GM13977 (cell line): ENCODE measurements at regions not wholly inside any gene's neighbourhood (a gene's known extent, or its start where the extent isn't known, plus 50 kb on each side); places are given as distances from the start of the nearest gene placed in this dataset.

Experiments
- DNase-seq: peaks from one replicate; pipeline ENCODE4 v3.0.0; 2012; ENCODE audit warnings: low spot score
- CTCF ChIP-seq: IDR thresholded peaks from 2 replicates; pipeline ENCODE4 v1.5.1; 2012; ENCODE audit warnings: mild to moderate bottlenecking, control low read depth; ENCODE audit not compliant: insufficient read depth; ENCODE audit errors: extremely low read depth, missing control alignments
- in situ Hi-C: fragments of 300-500 bp; cut with MboI; formaldehyde crosslinking; loops from one replicate; pipeline ENCODE4 v1.12.0; 2022; ENCODE audit warnings: low sequenced_read_pairs, low pct_unique_long_range_greater_than_20kb, mixed read lengths, inconsistent platforms; ENCODE audit not compliant: unreplicated experiment

GRCh38 chr6:125550892-125551291 lies 198.5 kb upstream of the HEY2 start:
- in situ Hi-C loops, result no loop called here
- no peak for TF ChIP-seq CTCF
- no peak for DNase-seq

GRCh38 chr6:125552819-125553218 lies 196.6 kb upstream of the HEY2 start:
- in situ Hi-C loops, result no loop called here
- no peak for DNase-seq

GRCh38 chr6:125554456-125554855 lies 195.0 kb upstream of the HEY2 start:
- no peak for DNase-seq
- TF ChIP-seq CTCF, result no peak
- in situ Hi-C loops, result no loop called here

More at GRCh38 chr6:125552819-125553218, 196.6 kb upstream of the HEY2 start:
- TF ChIP-seq CTCF, result no peak

- in situ Hi-C loops, result no loop called here
- no peak for TF ChIP-seq CTCF
Measured at GRCh38 chr6:125558241-125558843, 191.1 kb upstream of the HEY2 start.

GRCh38 chr6:125558907-125559306 lies 190.5 kb upstream of the HEY2 start:
- in situ Hi-C loops, result no loop called here
- no peak for TF ChIP-seq CTCF
- no peak for DNase-seq

More at GRCh38 chr6:125558241-125558843, 191.1 kb upstream of the HEY2 start:
- no peak for DNase-seq

- TF ChIP-seq CTCF, result no peak
- no peak for DNase-seq
- in situ Hi-C loops, result no loop called here
Measured at GRCh38 chr6:125562156-125562555, 187.3 kb upstream of the HEY2 start.
